HuH-7.5 (cell line): ENCODE measurements at regions not wholly inside any gene's neighbourhood (a gene's known extent, or its start where the extent isn't known, plus 50 kb on each side); places are given as distances from the start of the nearest gene placed in this dataset.
"Not testable (repeated sequence)": the region's sequence is repeated elsewhere in the genome, so short reads cannot be mapped to it uniquely, and the experiment has no call there.

Source experiments
- DNase-seq: peaks from one replicate; pipeline ENCODE4 v3.0.0; 2011; ENCODE audit warnings: low spot score

GRCh38 chr4:53866055-53866454 lies 198.3 kb downstream of the CHIC2 start:
- DNase-seq, result no peak

- DNase-seq, result no peak
These were observed 199.4 kb downstream of the CHIC2 start for GRCh38 chr4:53865054-53865453.

- no peak for DNase-seq
These were observed 200.6 kb downstream of the CHIC2 start for GRCh38 chr4:53863736-53864365.

- no peak for DNase-seq
These were observed 201.2 kb downstream of the CHIC2 start for GRCh38 chr4:53863158-53863557.

GRCh38 chr4:53861856-53862610 lies 202.4 kb downstream of the CHIC2 start:
- DNase-seq, result no peak

- no peak for DNase-seq
These were observed 205.1 kb downstream of the CHIC2 start for GRCh38 chr4:53859305-53859704.

- DNase-seq, result no peak
These were observed 205.7 kb downstream of the CHIC2 start for GRCh38 chr4:53858744-53859143.

- DNase-seq, result no peak
These were observed 208.7 kb downstream of the CHIC2 start for GRCh38 chr4:53855581-53856250.

GRCh38 chr4:53854991-53855568 lies 209.3 kb downstream of the CHIC2 start:
- no peak for DNase-seq

- no peak for DNase-seq
These were observed 212.1 kb downstream of the CHIC2 start for GRCh38 chr4:53852343-53852742.

GRCh38 chr4:53847965-53848364 lies 216.4 kb downstream of the CHIC2 start:
- peak; percentile 35 for DNase-seq

- no peak for DNase-seq
These were observed 219.9 kb downstream of the CHIC2 start for GRCh38 chr4:53844551-53844950.

- no peak for DNase-seq
These were observed 220.3 kb downstream of the CHIC2 start for GRCh38 chr4:53844133-53844532.

GRCh38 chr4:53841711-53842110 lies 222.7 kb downstream of the CHIC2 start:
- DNase-seq, result no peak

- no peak for DNase-seq
These were observed 223.8 kb downstream of the CHIC2 start for GRCh38 chr4:53840643-53841042.

GRCh38 chr4:53833302-53834003 lies 231.0 kb downstream of the CHIC2 start:
- DNase-seq, result not testable (repeated sequence)

GRCh38 chr4:53832549-53832948 lies 231.9 kb downstream of the CHIC2 start:
- no peak for DNase-seq

- no peak for DNase-seq
These were observed 233.9 kb downstream of the CHIC2 start for GRCh38 chr4:53830511-53830910.

GRCh38 chr4:53821179-53821851 lies 230.0 kb upstream of the LNX1 start:
- DNase-seq, result no peak

GRCh38 chr4:53818104-53818503 lies 226.8 kb upstream of the LNX1 start:
- DNase-seq, result no peak

GRCh38 chr4:53816561-53816960 lies 225.3 kb upstream of the LNX1 start:
- DNase-seq, result no peak

GRCh38 chr4:53815281-53815680 lies 224.0 kb upstream of the LNX1 start:
- no peak for DNase-seq
